ENCODE measurements at regions not wholly inside any gene's neighbourhood (a gene's known extent, or its start where the extent isn't known, plus 50 kb on each side); places are given as distances from the start of the nearest gene placed in this dataset.

DNA sequence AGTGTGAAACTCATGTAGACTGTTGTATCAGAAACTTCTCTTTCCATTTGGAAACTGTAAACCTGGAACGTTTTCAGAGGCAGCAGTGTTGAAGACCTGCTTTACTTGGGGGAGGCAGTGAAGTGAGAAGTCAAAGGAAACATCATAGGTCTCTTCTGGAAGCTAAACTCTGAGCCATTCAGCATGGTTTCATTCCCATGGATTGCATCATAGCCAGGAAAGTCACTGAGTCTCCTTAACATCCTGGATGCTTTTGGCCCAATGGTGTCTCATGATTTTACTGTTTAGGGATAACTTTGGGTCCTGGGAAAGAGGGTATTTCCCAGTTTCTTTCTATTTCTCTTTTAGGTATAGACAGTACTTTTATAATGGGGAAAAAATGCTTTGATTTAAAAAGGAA lies 153.2 kb upstream of the E2F8 start:
- no peak overlapping the region for H2BK5ac ChIP-seq (ENCODE audit: low read depth, low read length)
- no peak for DNase-seq (ENCODE audit: low read depth in 1 of 2, low spot score in 2 of 2)
- H4K8ac ChIP-seq (ENCODE audit: extremely low read depth, insufficient read depth, low read length), result no peak overlapping the region
- FAIRE-seq, result no peak
- WGBS, 2 experiments (ENCODE audit: extremely low coverage in 1 of 2, insufficient coverage in 1 of 2, insufficient read length in 1 of 2, insufficient replicate concordance in 2 of 2, low coverage in 1 of 2, low lambda C conversion rate in 2 of 2, missing lambda C conversion rate in 1 of 2), result 94% methylated on average over 1 of the region's 1 CpG; no CpG with 5 or more reads in 1 of the 2 experiments
- no peak overlapping the region for H2BK12ac ChIP-seq (ENCODE audit: low read depth, low read length)
- no peak overlapping the region for H3K4me3 ChIP-seq (ENCODE audit: extremely low read depth in 1 of 4, insufficient read depth in 2 of 4, low read depth in 3 of 4, low read length in 4 of 4)
- peak; percentile 76 for TF ChIP-seq CEBPB (IDR thresholded peaks at IDR 0.05; ENCODE audit: low read depth, low read length)
- TF ChIP-seq POU5F1 (IDR thresholded peaks at IDR 0.05; ENCODE audit: low read depth, low read length), result no peak
- H3K27me3 ChIP-seq (replicated peaks in 1 of 4; ENCODE audit: control insufficient read depth in 3 of 4, extremely low read depth in 1 of 4, insufficient read depth in 3 of 4, low read length in 3 of 4), result no peaks in the 10 kb centered on the region; a peak in 1 of 7 replicates
- no peak overlapping the region for H3K18ac ChIP-seq (ENCODE audit: extremely low read depth, low read length)
- no peaks in the 10 kb centered on the region for H3K23me2 ChIP-seq (ENCODE audit: low read depth, low read length)
- H2AK5ac ChIP-seq (ENCODE audit: low read depth, low read length), result no peak overlapping the region
- no peak overlapping the region for H3K14ac ChIP-seq (ENCODE audit: insufficient read length)
- no peak overlapping the region for H3K9ac ChIP-seq (replicated peaks in 1 of 4; ENCODE audit: extremely low read depth in 1 of 4, low read depth in 3 of 4, low read length in 3 of 4)
- H3K23ac ChIP-seq (ENCODE audit: insufficient read length), result no peak overlapping the region
- H3K79me2 ChIP-seq (ENCODE audit: control insufficient read depth in 1 of 2, insufficient read depth in 2 of 2, low read length in 2 of 2), result no peaks in the 10 kb centered on the region
- H3K9me3 ChIP-seq (ENCODE audit: insufficient read depth in 2 of 2, low read depth in 1 of 2, low read length in 1 of 2), result no peaks in the 10 kb centered on the region
- no peak overlapping the region for H3K4me2 ChIP-seq (ENCODE audit: insufficient read depth in 1 of 2, low read depth in 2 of 2, low read length in 2 of 2)
- H4K5ac ChIP-seq (ENCODE audit: insufficient read length, low read depth, low read length), result no peak overlapping the region
- no peak overlapping the region for H3K56ac ChIP-seq (replicated peaks; ENCODE audit: insufficient read length, low read depth, low read length)
- no peak overlapping the region for H2BK20ac ChIP-seq (ENCODE audit: low read length)
- no peak overlapping the region for H2AFZ ChIP-seq (ENCODE audit: low read length)
- peaks cover 1 to 8% (median 5%) of the 10 kb centered on the region in 4 experiments; a peak in 4 of 7 replicates for H3K4me1 ChIP-seq (replicated peaks in 1 of 4; ENCODE audit: control insufficient read depth in 3 of 4, insufficient read depth in 4 of 4, low read length in 3 of 4)
- no peak overlapping the region for H3K27ac ChIP-seq (ENCODE audit: low read depth, low read length)
- no peak overlapping the region for H4K91ac ChIP-seq (replicated peaks; ENCODE audit: insufficient read length, low read length)
- no peaks in the 10 kb centered on the region for H4K20me1 ChIP-seq (replicated peaks in 1 of 2; ENCODE audit: control insufficient read depth in 1 of 2, insufficient read depth in 2 of 2, low read length in 2 of 2)
- POLR2A ChIA-PET (ENCODE audit: partially characterized antibody), result no interaction called here
- CTCF ChIA-PET (ENCODE audit: partially characterized antibody), result interaction anchor here (1.9 kb wide), 1 partner anchor 10 kb away, joined by 4 read pairs; no protein-coding TSS in a partner anchor
- H3K79me1 ChIP-seq (ENCODE audit: low read depth, low read length), result no peaks in the 10 kb centered on the region
- H3K36me3 ChIP-seq (ENCODE audit: control insufficient read depth in 2 of 4, insufficient read depth in 4 of 4, low read length in 3 of 4), result no peaks in the 10 kb centered on the region
- H2BK120ac ChIP-seq (replicated peaks; ENCODE audit: low read depth, low read length), result no peak overlapping the region
- H2BK15ac ChIP-seq (ENCODE audit: low read length), result no peak overlapping the region
- no peak overlapping the region for H3K4ac ChIP-seq (replicated peaks; ENCODE audit: insufficient read length, low read depth, low read length)
